Natural killer cell treated with Interleukin-12 subunit alpha and Interleukin-12 subunit beta and Interleukin-15 and Interleukin-18, amount 100 ng/mL, for 72 hours (primary cell): ENCODE measurements at regions not wholly inside any gene's neighbourhood (a gene's known extent, or its start where the extent isn't known, plus 50 kb on each side); places are given as distances from the start of the nearest gene placed in this dataset.
A peak's percentile ranks its signal among the peaks of the same experiment; 100 is the strongest.

ENCODE experiments used
- ATAC-seq, 2 donors: fragments of 150-1000 bp; cut with Tn5 transposase in 1 of 2; sonication (Bioruptor Pico), chemical (Tn5 transposase) in 1 of 2; 2 replicates each; pipeline ENCODE4 v1.10.0; 2021
- DNase-seq: peaks from one replicate; pipeline ENCODE4 v3.0.0; 2022; ENCODE audit warnings: low spot score
- H3K27ac Mint-ChIP-seq, 2 donors: 1 replicate in 1 of 2; 2 replicates in 1 of 2; pipeline ENCODE4 v1.8.0; 2022; ENCODE audit warnings: mixed read lengths in 2 of 2, mild to moderate bottlenecking in 1 of 2, moderate library complexity in 1 of 2
- H3K27me3 Mint-ChIP-seq, 2 donors: 1 replicate in 1 of 2; 2 replicates in 1 of 2; pipeline ENCODE4 v1.8.0; 2022; ENCODE audit warnings: mixed read lengths in 2 of 2
- H3K36me3 Mint-ChIP-seq: one replicate; pipeline ENCODE4 v1.8.0; 2022; ENCODE audit warnings: mixed read lengths
- H3K4me1 Mint-ChIP-seq, 2 donors: 1 replicate in 1 of 2; 2 replicates in 1 of 2; pipeline ENCODE4 v1.8.0; 2022; ENCODE audit warnings: low read depth in 2 of 2, mixed read lengths in 2 of 2, mild to moderate bottlenecking in 1 of 2
- H3K4me3 Mint-ChIP-seq: one replicate; pipeline ENCODE4 v1.8.0; 2022; ENCODE audit warnings: mixed read lengths
- H3K9me3 Mint-ChIP-seq: 2 replicates; pipeline ENCODE4 v1.8.0; 2022; ENCODE audit warnings: mixed read lengths

- Mint-ChIP-seq H3K4me3 (no peak overlapping the region), H3K9me3 (no peaks in the 10 kb centered on the region), H3K36me3 (no peaks in the 10 kb centered on the region), H3K27me3 (peaks cover 25 to 44% of the 10 kb centered on the region in 2 donors), H3K27ac (no peak overlapping the region), H3K4me1 (peaks cover 1 to 2% of the 10 kb centered on the region in 2 donors)
- DNase-seq (no peak), ATAC-seq (no peak)
Measured at GRCh38 chr5:126348855-126349635, 74.2 kb upstream of the GRAMD2B start.

- no peaks in the 10 kb centered on the region for H3K9me3 Mint-ChIP-seq
- ATAC-seq: no peak
- peaks cover 4 to 10% of the 10 kb centered on the region in 2 donors for H3K4me1 Mint-ChIP-seq
- peaks cover 19 to 41% of the 10 kb centered on the region in 2 donors for H3K27me3 Mint-ChIP-seq
- H3K27ac Mint-ChIP-seq: no peak overlapping the region
- DNase-seq: no peak
- no peaks in the 10 kb centered on the region for H3K36me3 Mint-ChIP-seq
- no peak overlapping the region for H3K4me3 Mint-ChIP-seq
Measured at GRCh38 chr5:126351153-126351552, 72.1 kb upstream of the GRAMD2B start.

GRCh38 chr5:126354012-126354857 lies 69.0 kb upstream of the GRAMD2B start:
- Mint-ChIP-seq H3K4me3 (peak overlapping the region; percentile 11), H3K9me3 (no peaks in the 10 kb centered on the region), H3K27ac (no peak overlapping the region), H3K27me3 (peaks cover 5 to 21% of the 10 kb centered on the region in 2 donors), H3K36me3 (no peaks in the 10 kb centered on the region), H3K4me1 (peaks cover 12 to 23% of the 10 kb centered on the region in 2 donors)
- DNase-seq (no peak), ATAC-seq (no peak)

GRCh38 chr5:126354858-126355731 lies 68.1 kb upstream of the GRAMD2B start:
- Mint-ChIP-seq H3K36me3 (no peaks in the 10 kb centered on the region), H3K4me3 (no peak overlapping the region), H3K27ac (no peak overlapping the region), H3K9me3 (no peaks in the 10 kb centered on the region), H3K4me1 (peaks cover 18 to 31% of the 10 kb centered on the region in 2 donors), H3K27me3 (peaks cover 5 to 25% of the 10 kb centered on the region in 2 donors)
- no peak for DNase-seq
- ATAC-seq: no peak

- Mint-ChIP-seq H3K4me1 (peaks cover 25 to 35% of the 10 kb centered on the region in 2 donors), H3K9me3 (no peaks in the 10 kb centered on the region), H3K36me3 (no peaks in the 10 kb centered on the region), H3K27me3 (peaks cover 6 to 26% of the 10 kb centered on the region in 2 donors), H3K27ac (no peak overlapping the region), H3K4me3 (no peak overlapping the region)
- DNase-seq (no peak), ATAC-seq (no peak)
Measured at GRCh38 chr5:126355940-126356339, 67.3 kb upstream of the GRAMD2B start.

- peaks cover 28 to 35% of the 10 kb centered on the region in 2 donors for H3K4me1 Mint-ChIP-seq
- no peak overlapping the region for H3K27ac Mint-ChIP-seq
- H3K27me3 Mint-ChIP-seq: peaks cover 6 to 29% of the 10 kb centered on the region in 2 donors
- no peaks in the 10 kb centered on the region for H3K36me3 Mint-ChIP-seq
- H3K4me3 Mint-ChIP-seq: no peak overlapping the region
- ATAC-seq (no peak), DNase-seq (no peak)
- no peaks in the 10 kb centered on the region for H3K9me3 Mint-ChIP-seq
Measured at GRCh38 chr5:126357585-126358342, 65.4 kb upstream of the GRAMD2B start.

- Mint-ChIP-seq H3K36me3 (no peaks in the 10 kb centered on the region), H3K4me1 (peaks cover 28 to 39% of the 10 kb centered on the region in 2 donors), H3K9me3 (no peaks in the 10 kb centered on the region), H3K27ac (peak overlapping the region in 1 of 2 donors; percentile 20), H3K4me3 (peak overlapping the region; percentile 8), H3K27me3 (peaks cover 2 to 29% of the 10 kb centered on the region in 2 donors)
- DNase-seq (peak; percentile 73), ATAC-seq (peak; percentile 83 to 91)
Measured at GRCh38 chr5:126358525-126358924, 64.7 kb upstream of the GRAMD2B start.

- Mint-ChIP-seq H3K4me3 (peak overlapping the region; percentile 56), H3K27ac (peak overlapping the region in 1 of 2 donors; percentile 77), H3K9me3 (no peaks in the 10 kb centered on the region), H3K27me3 (peaks cover 2 to 27% of the 10 kb centered on the region in 2 donors), H3K4me1 (peaks cover 24 to 38% of the 10 kb centered on the region in 2 donors), H3K36me3 (no peaks in the 10 kb centered on the region)
- ATAC-seq (peak; percentile 51 to 52), DNase-seq (no peak)
Measured at GRCh38 chr5:126359884-126360283, 63.3 kb upstream of the GRAMD2B start.

- Mint-ChIP-seq H3K27me3 (peaks cover 2 to 21% of the 10 kb centered on the region in 2 donors), H3K4me3 (peak overlapping the region; percentile 56), H3K36me3 (no peaks in the 10 kb centered on the region), H3K9me3 (no peaks in the 10 kb centered on the region), H3K4me1 (peaks cover 24 to 34% of the 10 kb centered on the region in 2 donors), H3K27ac (peak overlapping the region in 1 of 2 donors; percentile 77)
- DNase-seq (no peak), ATAC-seq (peak; percentile 32 to 76)
Measured at GRCh38 chr5:126360467-126360866, 62.7 kb upstream of the GRAMD2B start.

GRCh38 chr5:126363658-126364057 lies 59.6 kb upstream of the GRAMD2B start:
- peak; percentile 72 to 75 for ATAC-seq

GRCh38 chr5:126364206-126364902 lies 58.9 kb upstream of the GRAMD2B start:
- ATAC-seq (no peak), DNase-seq (no peak)
- Mint-ChIP-seq H3K4me3 (no peak overlapping the region), H3K27ac (no peak overlapping the region), H3K27me3 (peaks cover 2 to 18% of the 10 kb centered on the region in 2 donors), H3K4me1 (peaks cover 16 to 19% of the 10 kb centered on the region in 2 donors), H3K36me3 (no peaks in the 10 kb centered on the region), H3K9me3 (no peaks in the 10 kb centered on the region)

More at GRCh38 chr5:126363658-126364057, 59.6 kb upstream of the GRAMD2B start:
- Mint-ChIP-seq H3K9me3 (no peaks in the 10 kb centered on the region), H3K36me3 (no peaks in the 10 kb centered on the region), H3K27ac (no peak overlapping the region), H3K27me3 (peaks cover 2 to 20% of the 10 kb centered on the region in 2 donors), H3K4me1 (peaks cover 22 to 25% of the 10 kb centered on the region in 2 donors), H3K4me3 (peak overlapping the region; percentile 21)
- DNase-seq: no peak
